ENCODE measurements at regions not wholly inside any gene's neighbourhood (a gene's known extent, or its start where the extent isn't known, plus 50 kb on each side); places are given as distances from the start of the nearest gene placed in this dataset.
"Not testable (repeated sequence)": the region's sequence is repeated elsewhere in the genome, so short reads cannot be mapped to it uniquely, and the experiment has no call there.

DNA sequence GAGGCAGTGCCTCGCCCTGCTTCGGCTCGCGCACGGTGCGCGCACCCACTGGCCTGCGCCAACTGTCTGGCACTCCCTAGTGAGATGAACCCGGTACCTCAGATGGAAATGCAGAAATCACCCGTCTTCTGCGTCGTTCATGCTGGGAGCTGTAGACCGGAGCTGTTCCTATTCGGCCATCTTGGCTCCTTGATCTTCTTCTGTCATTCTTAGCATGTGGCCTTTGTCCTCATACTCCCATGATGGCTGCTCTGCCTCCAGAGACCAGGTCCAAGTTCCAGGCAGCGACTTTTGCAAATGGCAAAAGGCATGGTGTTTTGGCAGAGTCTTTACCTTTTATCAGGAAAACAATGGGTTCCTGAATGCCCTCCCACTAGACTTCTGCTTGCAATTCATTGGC lies 102.6 kb upstream of the SKOR2 start:
- DNase-seq (ENCODE audit: low read depth in 4 of 4, low spot score in 3 of 4): not testable (repeated sequence)

GRCh38 chr18:47346016-47346415 lies 94.6 kb upstream of the SKOR2 start:
- DNase-seq (ENCODE audit: low read depth in 4 of 4, low spot score in 3 of 4): no peak

DNA sequence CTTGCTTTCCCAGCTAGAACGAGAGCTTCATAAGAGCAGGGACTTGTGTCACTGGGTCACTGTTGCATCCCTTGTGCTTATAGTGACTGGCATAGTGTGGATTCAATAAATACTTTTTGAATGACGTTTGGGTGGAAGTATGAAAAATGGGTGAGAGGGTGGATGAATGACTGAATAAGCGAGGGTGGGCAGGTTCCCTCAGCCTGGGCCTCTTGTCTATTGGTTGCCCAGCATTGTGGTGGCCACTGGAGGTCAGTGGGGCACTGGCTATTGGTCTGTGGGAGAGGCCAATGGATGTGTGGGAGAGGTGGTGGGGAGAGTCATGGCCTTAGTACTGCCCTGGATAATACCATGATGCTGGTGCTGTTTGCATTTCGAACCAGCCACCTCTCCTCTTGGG lies 93.8 kb upstream of the SKOR2 start:
- DNase-seq (ENCODE audit: low read depth in 4 of 4, low spot score in 3 of 4): no peak

GRCh38 chr18:47343291-47343690 lies 91.8 kb upstream of the SKOR2 start:
- no peak for DNase-seq (ENCODE audit: low read depth in 4 of 4, low spot score in 3 of 4)

DNA sequence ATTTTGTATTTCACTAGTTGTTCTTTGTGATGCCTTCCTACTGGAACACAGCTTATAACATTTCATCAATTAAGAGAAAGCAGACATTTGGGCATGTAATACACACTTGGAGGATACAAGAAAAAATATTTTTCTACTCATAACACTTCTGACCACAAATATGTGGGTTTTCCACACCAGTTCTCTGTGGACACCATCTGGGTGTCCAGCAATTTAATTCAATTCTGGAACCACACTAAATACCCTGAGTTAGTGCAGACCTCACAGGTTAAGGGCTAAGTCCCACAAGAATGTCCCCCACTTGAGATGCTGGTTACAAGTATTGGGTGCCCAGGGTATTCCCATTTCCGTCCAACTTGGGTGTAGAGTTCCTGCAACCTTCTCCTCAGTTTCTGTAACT lies 91.1 kb upstream of the SKOR2 start:
- DNase-seq (ENCODE audit: low read depth in 4 of 4, low spot score in 3 of 4): no peak

DNA sequence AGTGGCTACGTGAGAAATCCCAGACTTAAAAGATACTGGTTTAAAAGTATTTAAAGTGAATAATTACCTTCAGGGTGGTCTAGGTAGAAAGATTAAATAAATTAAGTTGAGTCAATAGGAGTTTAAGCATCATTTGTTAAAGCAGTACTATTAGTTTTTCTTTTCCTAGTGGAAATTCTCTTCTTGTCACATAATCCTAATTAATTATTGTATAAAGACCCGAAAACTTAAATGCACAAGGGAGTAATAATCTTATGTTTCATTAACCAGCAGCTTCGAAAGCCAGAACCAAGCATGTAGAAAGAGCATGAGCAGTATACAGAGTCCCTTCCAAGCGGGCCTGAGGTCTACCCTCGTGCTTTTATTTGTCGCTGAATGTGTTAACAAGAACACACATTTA lies 90.2 kb upstream of the SKOR2 start:
- DNase-seq (ENCODE audit: low read depth in 4 of 4, low spot score in 3 of 4): no peak

DNA sequence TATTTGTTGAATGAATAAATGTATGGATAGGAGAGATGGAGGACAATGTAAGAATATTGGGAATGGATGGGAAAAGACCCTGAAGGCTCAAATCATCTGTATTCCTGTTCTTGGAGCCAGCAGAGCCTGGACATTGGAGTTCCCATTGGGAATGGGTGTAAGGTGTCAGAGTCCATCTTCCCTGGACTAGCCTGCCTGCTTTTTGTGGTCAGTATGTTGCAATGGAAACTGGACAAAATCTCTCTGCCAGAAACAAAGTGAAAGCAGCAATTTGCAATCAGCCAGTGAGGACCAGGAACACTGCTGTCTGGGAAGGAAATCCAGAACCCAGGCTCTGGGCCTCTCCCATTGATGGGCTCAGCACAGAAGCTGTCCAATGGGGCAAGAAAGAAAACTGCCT lies 83.5 kb upstream of the SKOR2 start:
- no peak for DNase-seq (ENCODE audit: low read depth in 4 of 4, low spot score in 3 of 4)

- no peak for DNase-seq (ENCODE audit: low read depth in 4 of 4, low spot score in 3 of 4)
Observed at GRCh38 chr18:47333926-47334635, 82.6 kb upstream of the SKOR2 start.

GRCh38 chr18:47331641-47332040 lies 80.2 kb upstream of the SKOR2 start:
- no peak for DNase-seq (ENCODE audit: low read depth in 4 of 4, low spot score in 3 of 4)

DNA sequence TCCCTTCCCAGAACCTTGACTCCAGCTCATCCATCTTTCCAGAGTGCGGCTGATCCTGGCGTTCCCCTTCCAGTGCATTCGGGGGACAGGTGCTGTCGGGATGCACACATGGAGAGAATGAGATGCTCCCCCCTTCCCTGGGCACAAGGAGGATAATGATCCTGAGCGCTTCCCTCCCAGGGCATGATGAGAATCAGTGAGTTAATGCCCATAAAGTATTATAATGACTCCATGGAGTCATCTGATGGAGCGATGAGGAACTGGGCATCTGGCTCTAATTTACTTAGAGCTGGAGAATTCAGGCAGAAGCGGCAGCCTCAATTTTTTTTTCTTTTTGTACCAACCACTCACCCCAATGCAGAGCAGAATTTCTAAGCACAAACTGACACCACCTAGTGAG lies 79.6 kb upstream of the SKOR2 start:
- DNase-seq (ENCODE audit: low read depth in 4 of 4, low spot score in 3 of 4): no peak

GRCh38 chr18:47323158-47323557 lies 71.7 kb upstream of the SKOR2 start:
- no peak for DNase-seq (ENCODE audit: low read depth in 4 of 4, low spot score in 3 of 4)

GRCh38 chr18:47321815-47322214 lies 70.4 kb upstream of the SKOR2 start:
- DNase-seq (ENCODE audit: low read depth in 4 of 4, low spot score in 3 of 4): no peak

- no peak for DNase-seq (ENCODE audit: low read depth in 4 of 4, low spot score in 3 of 4)
Observed at GRCh38 chr18:47317824-47318508, 66.5 kb upstream of the SKOR2 start.

GRCh38 chr18:47316924-47317323 lies 65.5 kb upstream of the SKOR2 start:
- no peak for DNase-seq (ENCODE audit: low read depth in 4 of 4, low spot score in 3 of 4)

- DNase-seq (ENCODE audit: low read depth in 4 of 4, low spot score in 3 of 4): no peak
Observed at GRCh38 chr18:47313901-47314300, 62.4 kb upstream of the SKOR2 start.

- DNase-seq (ENCODE audit: low read depth in 4 of 4, low spot score in 3 of 4): no peak
Observed at GRCh38 chr18:47311585-47311984, 60.1 kb upstream of the SKOR2 start.
